22Rv1 (cell line): ENCODE measurements at regions not wholly inside any gene's neighbourhood (a gene's known extent, or its start where the extent isn't known, plus 50 kb on each side); places are given as distances from the start of the nearest gene placed in this dataset.

Source experiments
- ZFX ChIP-seq: fragments of 450-650 bp; IDR thresholded peaks from 2 replicates; pipeline ENCODE4 v1.6.1; 2017; ENCODE audit warnings: antibody characterized with exemption, borderline replicate concordance
- TF ChIP-seq, protein P1 (sequence below): fragments of 450-650 bp; IDR thresholded peaks from 2 replicates; pipeline ENCODE4 v1.5.1; 2017; ENCODE audit warnings: mild to moderate bottlenecking

DNA sequence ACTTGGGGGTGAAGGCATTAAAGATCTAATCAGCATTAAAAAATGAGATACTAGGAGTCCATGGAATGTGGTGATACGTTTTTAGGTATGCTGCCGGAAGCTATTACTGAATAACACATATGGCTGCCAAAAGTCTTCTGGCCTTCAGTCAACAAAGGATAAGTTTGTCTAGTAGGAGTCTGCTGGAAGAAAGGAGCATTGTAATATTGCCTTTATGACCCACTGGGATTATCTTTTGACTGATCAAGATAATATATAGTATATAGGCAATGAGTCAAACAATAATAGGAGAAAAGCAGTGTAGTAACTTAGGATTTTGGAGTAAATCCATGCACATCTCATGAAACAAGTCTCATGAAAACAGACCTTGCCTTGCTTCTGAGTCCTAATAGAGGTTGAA is 295.4 kb downstream of the SLITRK6 start:
- TF ChIP-seq, protein P1, sequence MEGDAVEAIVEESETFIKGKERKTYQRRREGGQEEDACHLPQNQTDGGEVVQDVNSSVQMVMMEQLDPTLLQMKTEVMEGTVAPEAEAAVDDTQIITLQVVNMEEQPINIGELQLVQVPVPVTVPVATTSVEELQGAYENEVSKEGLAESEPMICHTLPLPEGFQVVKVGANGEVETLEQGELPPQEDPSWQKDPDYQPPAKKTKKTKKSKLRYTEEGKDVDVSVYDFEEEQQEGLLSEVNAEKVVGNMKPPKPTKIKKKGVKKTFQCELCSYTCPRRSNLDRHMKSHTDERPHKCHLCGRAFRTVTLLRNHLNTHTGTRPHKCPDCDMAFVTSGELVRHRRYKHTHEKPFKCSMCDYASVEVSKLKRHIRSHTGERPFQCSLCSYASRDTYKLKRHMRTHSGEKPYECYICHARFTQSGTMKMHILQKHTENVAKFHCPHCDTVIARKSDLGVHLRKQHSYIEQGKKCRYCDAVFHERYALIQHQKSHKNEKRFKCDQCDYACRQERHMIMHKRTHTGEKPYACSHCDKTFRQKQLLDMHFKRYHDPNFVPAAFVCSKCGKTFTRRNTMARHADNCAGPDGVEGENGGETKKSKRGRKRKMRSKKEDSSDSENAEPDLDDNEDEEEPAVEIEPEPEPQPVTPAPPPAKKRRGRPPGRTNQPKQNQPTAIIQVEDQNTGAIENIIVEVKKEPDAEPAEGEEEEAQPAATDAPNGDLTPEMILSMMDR, result no peak
- no peak for TF ChIP-seq ZFX
